ENCODE measurements at regions not wholly inside any gene's neighbourhood (a gene's known extent, or its start where the extent isn't known, plus 50 kb on each side); places are given as distances from the start of the nearest gene placed in this dataset.

DNA sequence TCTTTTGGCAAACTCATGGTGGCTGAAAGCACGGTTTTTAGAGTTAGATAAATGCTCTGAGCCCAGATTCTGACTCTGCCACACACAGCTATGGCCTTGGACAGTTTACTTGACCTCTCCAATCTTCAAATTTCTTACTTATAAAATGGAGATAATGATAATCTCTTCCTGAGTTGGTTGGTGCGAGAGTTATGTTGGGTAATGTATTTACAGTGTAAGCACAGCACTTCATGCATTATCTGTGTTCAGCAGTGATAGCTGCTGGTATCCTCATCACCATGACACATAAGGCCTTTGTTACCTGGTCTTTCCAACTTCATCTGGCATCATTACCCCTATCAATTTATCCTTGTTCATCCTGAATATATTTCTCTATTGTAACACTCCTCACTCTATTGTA, 178.8 kb upstream of the ELL2 start:
- Histone ChIP-seq H2BK15ac (ENCODE audit: low read length) (no peak overlapping the region), H3K4me2 (ENCODE audit: insufficient read depth in 1 of 2, low read depth in 2 of 2, low read length in 2 of 2) (no peak overlapping the region), H3K56ac (replicated peaks; ENCODE audit: insufficient read length, low read depth, low read length) (no peak overlapping the region), H4K20me1 (replicated peaks in 1 of 2; ENCODE audit: control insufficient read depth in 1 of 2, insufficient read depth in 2 of 2, low read length in 2 of 2) (no peaks in the 10 kb centered on the region), H3K4ac (replicated peaks; ENCODE audit: insufficient read length, low read depth, low read length) (no peak overlapping the region), H2BK5ac (ENCODE audit: low read depth, low read length) (no peak overlapping the region), H4K8ac (ENCODE audit: extremely low read depth, insufficient read depth, low read length) (no peak overlapping the region), H2AK5ac (ENCODE audit: low read depth, low read length) (no peak overlapping the region), H3K27me3 (replicated peaks in 1 of 4; ENCODE audit: control insufficient read depth in 3 of 4, extremely low read depth in 1 of 4, insufficient read depth in 3 of 4, low read length in 3 of 4) (no peaks in the 10 kb centered on the region), H3K79me2 (ENCODE audit: control insufficient read depth in 1 of 2, insufficient read depth in 2 of 2, low read length in 2 of 2) (no peaks in the 10 kb centered on the region), H3K18ac (ENCODE audit: extremely low read depth, low read length) (no peak overlapping the region), H3K4me1 (replicated peaks in 1 of 4; ENCODE audit: control insufficient read depth in 3 of 4, insufficient read depth in 4 of 4, low read length in 3 of 4) (peaks cover 0 to 12% (median 6%) of the 10 kb centered on the region in 4 experiments; a peak in 3 of 7 replicates), H2AFZ (ENCODE audit: low read length) (no peak overlapping the region), H3K23me2 (ENCODE audit: low read depth, low read length) (no peaks in the 10 kb centered on the region), H3K36me3 (ENCODE audit: control insufficient read depth in 2 of 4, insufficient read depth in 4 of 4, low read length in 3 of 4) (no peaks in the 10 kb centered on the region), H3K9me3 (ENCODE audit: insufficient read depth in 2 of 2, low read depth in 1 of 2, low read length in 1 of 2) (no peaks in the 10 kb centered on the region), H4K5ac (ENCODE audit: insufficient read length, low read depth, low read length) (no peak overlapping the region), H2BK20ac (ENCODE audit: low read length) (no peak overlapping the region), H3K4me3 (ENCODE audit: extremely low read depth in 1 of 4, insufficient read depth in 2 of 4, low read depth in 3 of 4, low read length in 4 of 4) (no peak overlapping the region), H3K14ac (ENCODE audit: insufficient read length) (no peak overlapping the region), H3K9ac (replicated peaks in 1 of 4; ENCODE audit: extremely low read depth in 1 of 4, low read depth in 3 of 4, low read length in 3 of 4) (no peak overlapping the region), H3K79me1 (ENCODE audit: low read depth, low read length) (no peaks in the 10 kb centered on the region), H3K23ac (ENCODE audit: insufficient read length) (no peak overlapping the region), H4K91ac (replicated peaks; ENCODE audit: insufficient read length, low read length) (no peak overlapping the region), H2BK12ac (ENCODE audit: low read depth, low read length) (no peak overlapping the region), H3K27ac (ENCODE audit: low read depth, low read length) (no peak overlapping the region), H2BK120ac (replicated peaks; ENCODE audit: low read depth, low read length) (no peak overlapping the region)
- ChIA-PET POLR2A (ENCODE audit: partially characterized antibody) (no interaction called here), CTCF (ENCODE audit: partially characterized antibody) (interaction anchor here (0.6 kb wide), 1 partner anchor 27 kb away, joined by 3 read pairs; no protein-coding TSS in a partner anchor)
- no peak for TF ChIP-seq TEAD4 (IDR thresholded peaks at IDR 0.05; ENCODE audit: low read depth, low read length)
- no peak for TF ChIP-seq CHD1 (IDR thresholded peaks at IDR 0.05; ENCODE audit: low read depth, low read length)
- WGBS, 2 experiments (ENCODE audit: extremely low coverage in 1 of 2, insufficient coverage in 1 of 2, insufficient read length in 1 of 2, insufficient replicate concordance in 2 of 2, low coverage in 1 of 2, low lambda C conversion rate in 2 of 2, missing lambda C conversion rate in 1 of 2): 91% methylated on average over 2 of the region's 2 CpGs; no CpG with 5 or more reads in 1 of the 2 experiments
- FAIRE-seq (no peak), DNase-seq (ENCODE audit: low read depth in 1 of 2, low spot score in 2 of 2) (no peak)

All from H1 (cell line).